ENCODE measurements at regions not wholly inside any gene's neighbourhood (a gene's known extent, or its start where the extent isn't known, plus 50 kb on each side); places are given as distances from the start of the nearest gene placed in this dataset.

- no CpG with 5 or more reads among the region's 3 CpGs for WGBS (ENCODE audit: insufficient coverage)
- no peak overlapping the region for H3K27ac ChIP-seq (ENCODE audit: low read length in 2 of 2)
- no peak overlapping the region for H3K4me3 Mint-ChIP-seq
- H3K9ac ChIP-seq (ENCODE audit: low read length), result no peak overlapping the region
- H3K4me3 ChIP-seq (ENCODE audit: control extremely low read depth in 1 of 5, extremely low read depth in 1 of 5, insufficient read depth in 1 of 5, low read depth in 2 of 5, low read length in 4 of 5), result no peak overlapping the region
- peaks cover 7% of the 10 kb centered on the region for H3K27me3 Mint-ChIP-seq
- no peaks in the 10 kb centered on the region for H4K20me1 ChIP-seq (ENCODE audit: control insufficient read depth, insufficient read depth, low read length, poor library complexity, severe bottlenecking)
- H3K4me1 Mint-ChIP-seq, result no peaks in the 10 kb centered on the region
- TF ChIP-seq CTCF (IDR thresholded peaks at IDR 0.05) (no peak), EZH2 (IDR thresholded peaks at IDR 0.05; ENCODE audit: borderline replicate concordance, insufficient read depth, low read depth, low read length, poor library complexity, severe bottlenecking) (no peak)
- H3K36me3 ChIP-seq (replicated peaks in 1 of 2; ENCODE audit: control extremely low read depth in 1 of 2, control insufficient read depth in 1 of 2, extremely low read depth in 1 of 2, insufficient read depth in 2 of 2, low read length in 1 of 2), result no peaks in the 10 kb centered on the region
- no peaks in the 10 kb centered on the region for H3K9me3 ChIP-seq (ENCODE audit: control extremely low read depth in 1 of 3, control insufficient read depth in 2 of 3, insufficient read depth in 1 of 3, low read length in 2 of 3)
- no peak overlapping the region for H3K27ac Mint-ChIP-seq
- H3K79me2 ChIP-seq (ENCODE audit: control insufficient read depth, insufficient read depth, low read length), result no peaks in the 10 kb centered on the region
- no peaks in the 10 kb centered on the region for H3K4me1 ChIP-seq (ENCODE audit: control insufficient read depth in 2 of 2, insufficient read depth in 2 of 2, low read length in 2 of 2)
- H2AFZ ChIP-seq (ENCODE audit: insufficient read depth, low read depth, low read length, poor library complexity, severe bottlenecking), result no peak overlapping the region
- POLR2A ChIA-PET, result no interaction called here
- intact Hi-C loops (cut with micrococcal nuclease), result no loop called here
- no peaks in the 10 kb centered on the region for H3K27me3 ChIP-seq (replicated peaks in 1 of 4; ENCODE audit: control extremely low read depth in 1 of 4, control insufficient read depth in 3 of 4, insufficient read depth in 4 of 4, low read length in 3 of 4)
- no peaks in the 10 kb centered on the region for H3K9me3 Mint-ChIP-seq (ENCODE audit: insufficient read depth)
- DNase-seq (no peak), ATAC-seq (ENCODE audit: low read depth) (no peak)
- CTCF ChIA-PET, result no interaction called here
- no peak overlapping the region for H3K4me2 ChIP-seq (replicated peaks; ENCODE audit: low read depth, low read length, poor library complexity, severe bottlenecking)
Measured at GRCh38 chr4:10295301-10295700, 161.9 kb downstream of the ZNF518B start.

GRCh38 chr4:10289538-10289906, 167.7 kb downstream of the ZNF518B start:
- intact Hi-C loops (cut with micrococcal nuclease), result no loop called here
- no peaks in the 10 kb centered on the region for H3K36me3 ChIP-seq (replicated peaks in 1 of 2; ENCODE audit: control extremely low read depth in 1 of 2, control insufficient read depth in 1 of 2, extremely low read depth in 1 of 2, insufficient read depth in 2 of 2, low read length in 1 of 2)
- DNase-seq, result no peak
- H3K9me3 ChIP-seq (ENCODE audit: control extremely low read depth in 1 of 3, control insufficient read depth in 2 of 3, insufficient read depth in 1 of 3, low read length in 2 of 3), result no peaks in the 10 kb centered on the region
- Mint-ChIP-seq H3K4me3 (no peak overlapping the region), H3K4me1 (no peaks in the 10 kb centered on the region), H3K27me3 (peaks cover 18% of the 10 kb centered on the region), H3K9me3 (ENCODE audit: insufficient read depth) (no peaks in the 10 kb centered on the region), H3K27ac (no peak overlapping the region)
- ChIA-PET CTCF (no interaction called here), POLR2A (no interaction called here)
- H3K4me2 ChIP-seq (replicated peaks; ENCODE audit: low read depth, low read length, poor library complexity, severe bottlenecking), result no peak overlapping the region
- no peaks in the 10 kb centered on the region for H3K4me1 ChIP-seq (ENCODE audit: control insufficient read depth in 2 of 2, insufficient read depth in 2 of 2, low read length in 2 of 2)
- no peaks in the 10 kb centered on the region for H4K20me1 ChIP-seq (ENCODE audit: control insufficient read depth, insufficient read depth, low read length, poor library complexity, severe bottlenecking)
- TF ChIP-seq CTCF (IDR thresholded peaks at IDR 0.05) (no peak), EZH2 (IDR thresholded peaks at IDR 0.05; ENCODE audit: borderline replicate concordance, insufficient read depth, low read depth, low read length, poor library complexity, severe bottlenecking) (no peak)
- no peak for ATAC-seq (ENCODE audit: low read depth)
- H3K27ac ChIP-seq (ENCODE audit: low read length in 2 of 2), result no peak overlapping the region
- no CpG with 5 or more reads among the region's 2 CpGs for WGBS (ENCODE audit: insufficient coverage)
- no peaks in the 10 kb centered on the region for H3K79me2 ChIP-seq (ENCODE audit: control insufficient read depth, insufficient read depth, low read length)
- no peak overlapping the region for H3K4me3 ChIP-seq (ENCODE audit: control extremely low read depth in 1 of 5, extremely low read depth in 1 of 5, insufficient read depth in 1 of 5, low read depth in 2 of 5, low read length in 4 of 5)
- H3K27me3 ChIP-seq (replicated peaks in 1 of 4; ENCODE audit: control extremely low read depth in 1 of 4, control insufficient read depth in 3 of 4, insufficient read depth in 4 of 4, low read length in 3 of 4), result no peaks in the 10 kb centered on the region
- no peak overlapping the region for H3K9ac ChIP-seq (ENCODE audit: low read length)
- no peak overlapping the region for H2AFZ ChIP-seq (ENCODE audit: insufficient read depth, low read depth, low read length, poor library complexity, severe bottlenecking)

Data from B cell (primary cell).